HepG2 (cell line): ENCODE measurements at regions not wholly inside any gene's neighbourhood (a gene's known extent, or its start where the extent isn't known, plus 50 kb on each side); places are given as distances from the start of the nearest gene placed in this dataset.

Experiments used
- ATAC-seq: fragments of 200-7000 bp; cut with Tn5 transposase; 3 replicates; pipeline ENCODE4 v1.9.1; 2020; ENCODE audit warnings: mild to moderate bottlenecking, moderate library complexity
- BruUV-seq: library from RNA; stranded (reverse); fragments of 400-500 nt; replicated peaks from 2 replicates; lab custom pipeline; 2021; lab: Mats Ljungman, UMichigan
- CTCF ChIA-PET: fragments of 300-600 bp; formaldehyde crosslinking; extraction: SDS; loops from one replicate; lab custom pipeline; 2021; ENCODE audit warnings: low total read pairs, inconsistent platforms, low intra/inter-chr PET ratio; lab: Yijun Ruan, JAX
- POLR2A ChIA-PET: fragments of 350-600 bp; sonication (Branson Sonifier 250); formaldehyde crosslinking; loops from one replicate; lab custom pipeline; 2020; ENCODE audit warnings: antibody characterized with exemption, inconsistent platforms; lab: Yijun Ruan, JAX
- DNase-seq: peaks from one replicate; pipeline ENCODE4 v3.0.0-alpha.2; 2015; ENCODE audit warnings: low spot score
- FAIRE-seq: peaks from 3 replicates; lab custom pipeline; 2011; peaks lifted over from hg19 to GRCh38; lab: Jason Lieb, UNC
- H2AFZ ChIP-seq: one replicate; pipeline ENCODE4 v1.6.1; 2011; ENCODE audit warnings: low read length, inconsistent platforms
- H3K27ac ChIP-seq: fragments of 300-600 bp; 3 replicates; pipeline ENCODE4 v1.8.0; 2011; ENCODE audit warnings: mixed run types, mild to moderate bottlenecking, mixed read lengths, low read length, inconsistent platforms; ENCODE audit not compliant: insufficient read depth; ENCODE audit errors: extremely low read length
- H3K27me3 ChIP-seq, 2 experiments: fragments of 200-600 bp in 1 of 2; 2 replicates in 1 of 2; 3 replicates in 1 of 2; pipeline versions ENCODE4 v1.6.0 to v1.8.0; 2011; ENCODE audit warnings: low read length in 2 of 2, mild to moderate bottlenecking in 2 of 2, moderate library complexity in 2 of 2, inconsistent platforms in 1 of 2; ENCODE audit not compliant: insufficient read depth in 2 of 2, control insufficient read depth in 1 of 2
- H3K36me3 ChIP-seq, 2 experiments: fragments of 200-600 bp in 1 of 2; replicated peaks in 1 of 2; 2 replicates in 1 of 2; 3 replicates in 1 of 2; pipeline versions ENCODE4 v1.5.1 to v1.8.0; 2011; ENCODE audit warnings: low read length in 2 of 2, inconsistent platforms in 1 of 2; ENCODE audit not compliant: insufficient read depth in 2 of 2, control insufficient read depth in 1 of 2
- H3K4me1 ChIP-seq: 2 replicates; pipeline ENCODE4 v1.5.1; 2012; ENCODE audit warnings: low read length, inconsistent platforms; ENCODE audit not compliant: insufficient read depth
- H3K4me2 ChIP-seq: 2 replicates; pipeline ENCODE4 v1.6.0; 2011; ENCODE audit warnings: low read depth, low read length, inconsistent platforms
- H3K4me3 ChIP-seq, 3 experiments: fragments of 200-600 bp in 1 of 3; sonication (generic), shearing (Covaris generic) in 1 of 3; replicated peaks in 1 of 3; 2 replicates each; pipeline ENCODE4 v1.5.1; 2011 to 2016; ENCODE audit warnings: low read length in 3 of 3, inconsistent platforms in 2 of 3, low read depth in 2 of 3, mild to moderate bottlenecking in 2 of 3, control low read depth in 1 of 3, mixed read lengths in 1 of 3; ENCODE audit not compliant: insufficient read depth in 1 of 3
- H3K79me2 ChIP-seq: one replicate; pipeline ENCODE4 v1.6.1; 2011; ENCODE audit warnings: low read length, inconsistent platforms; ENCODE audit not compliant: insufficient read depth
- H3K9ac ChIP-seq: 2 replicates; pipeline ENCODE4 v1.6.0; 2011; ENCODE audit warnings: mild to moderate bottlenecking, low read depth, low read length, inconsistent platforms; ENCODE audit not compliant: insufficient read depth
- H3K9me3 ChIP-seq: 2 replicates; pipeline ENCODE4 v1.5.1; 2012; ENCODE audit warnings: mild to moderate bottlenecking, low read length
- H4K20me1 ChIP-seq: 2 replicates; pipeline ENCODE4 v1.6.0; 2011; ENCODE audit warnings: inconsistent platforms, mild to moderate bottlenecking, low read length, moderate library complexity; ENCODE audit not compliant: insufficient read depth
- ADNP ChIP-seq: sonication (generic); formaldehyde crosslinking; IDR thresholded peaks from 2 replicates; pipeline ENCODE4 v1.4.0; 2020; ENCODE audit warnings: missing genetic modification reagents
- BCL6 ChIP-seq: IDR thresholded peaks from 2 replicates; pipeline ENCODE4 v1.6.1; 2016; ENCODE audit warnings: missing genetic modification reagents, missing compliant biosample characterization
- BRCA1 ChIP-seq: sonication (generic); formaldehyde crosslinking; IDR thresholded peaks from 2 replicates; pipeline ENCODE4 v1.4.0; 2020; ENCODE audit warnings: missing genetic modification reagents
- HNF4G ChIP-seq, 2 experiments: sonication (generic) in 1 of 2; formaldehyde crosslinking in 1 of 2; IDR thresholded peaks; 2 replicates each; pipeline versions ENCODE4 v1.4.0 to v1.6.1; 2011 to 2020; ENCODE audit warnings: borderline replicate concordance in 2 of 2, low read depth in 2 of 2, mild to moderate bottlenecking in 2 of 2, low read length in 1 of 2, missing genetic modification reagents in 1 of 2, moderate library complexity in 1 of 2
- HOXA7 ChIP-seq: sonication (generic); formaldehyde crosslinking; IDR thresholded peaks from 2 replicates; pipeline ENCODE4 v1.8.1; 2022; ENCODE audit warnings: mild to moderate bottlenecking, missing genetic modification reagents, moderate library complexity
- MXI1 ChIP-seq: IDR thresholded peaks from 3 replicates; pipeline ENCODE4 v1.6.1; 2012; ENCODE audit warnings: low read depth, low read length, inconsistent platforms, borderline replicate concordance
- RBFOX2 ChIP-seq: fragments of 200-400 bp; formaldehyde crosslinking; IDR thresholded peaks from 2 replicates; pipeline ENCODE4 v1.6.1; 2017; ENCODE audit warnings: low read depth, mild to moderate bottlenecking, low read length
- SNRNP70 ChIP-seq: fragments of 200-400 bp; formaldehyde crosslinking; IDR thresholded peaks from 2 replicates; pipeline ENCODE4 v1.6.1; 2017; ENCODE audit warnings: mild to moderate bottlenecking, low read depth, low read length, moderate library complexity
- TBX3 ChIP-seq: fragments of 450-650 bp; IDR thresholded peaks from 2 replicates; pipeline ENCODE4 v1.6.1; 2017; ENCODE audit warnings: antibody characterized with exemption, mild to moderate bottlenecking, inconsistent platforms, borderline replicate concordance
- ZBTB7B ChIP-seq: sonication (generic); formaldehyde crosslinking; IDR thresholded peaks from 2 replicates; pipeline ENCODE4 v1.4.0; 2020; ENCODE audit warnings: missing genetic modification reagents
- ZNF235 ChIP-seq: sonication (generic); formaldehyde crosslinking; IDR thresholded peaks from 2 replicates; pipeline ENCODE4 v1.8.1; 2023; ENCODE audit warnings: mild to moderate bottlenecking, missing genetic modification reagents, borderline replicate concordance
- ZNF326 ChIP-seq: sonication (generic); formaldehyde crosslinking; IDR thresholded peaks from 2 replicates; pipeline ENCODE4 v1.4.0; 2020; ENCODE audit warnings: missing genetic modification reagents, borderline replicate concordance
- ZNF451 ChIP-seq: sonication (generic); formaldehyde crosslinking; IDR thresholded peaks from 2 replicates; pipeline ENCODE4 v1.5.0; 2020; ENCODE audit warnings: mild to moderate bottlenecking, missing genetic modification reagents
- ZNF644 ChIP-seq: IDR thresholded peaks from 2 replicates; pipeline ENCODE4 v1.6.1; 2016; ENCODE audit warnings: low read depth
- WGBS: methylation state at CpG from one replicate; pipeline ENCODE4 v1.1.6; 2017; ENCODE audit warnings: low lambda C conversion rate; 5-methylcytosine and 5-hydroxymethylcytosine counted together
- in situ Hi-C: cut with HindIII; loops from 2 replicates; pipeline ENCODE4 v1.10.0; 2017; ENCODE audit warnings: low pct_unique_long_range_greater_than_20kb; ENCODE audit not compliant: extremely low pct_ligation_motif_present
- intact Hi-C: fragments of 100-400 bp; cut with micrococcal nuclease; formaldehyde crosslinking; loops from one replicate; pipeline ENCODE4 v1.10.0; 2022; ENCODE audit not compliant: unreplicated experiment

GRCh38 chr20:9926476-9926875, 87.6 kb upstream of the PAK5 start (continued):
- TF ChIP-seq ZNF326 (CRISPR knock-in tag) (no peak), ZBTB7B (CRISPR knock-in tag) (no peak), SNRNP70 (no peak), ZNF644 (no peak)

GRCh38 chr20:9926007-9926406, 87.1 kb upstream of the PAK5 start:
- in situ Hi-C loops (no loop called here), intact Hi-C loops (no loop called here)
- Histone ChIP-seq H2AFZ (no peak overlapping the region), H3K36me3 (no peaks in the 10 kb centered on the region), H3K4me2 (no peak overlapping the region)
- ChIA-PET POLR2A (no interaction called here), CTCF (no interaction called here)
- FAIRE-seq: no peak
- no peak for TF ChIP-seq HOXA7 (CRISPR knock-in tag)
- no peak for TF ChIP-seq ADNP (CRISPR knock-in tag)
- no peak for TF ChIP-seq TBX3
- no peak for TF ChIP-seq ZNF451 (CRISPR knock-in tag)
- TF ChIP-seq HNF4G (IDR thresholded peaks at IDR 0.05; ENCODE audit: borderline replicate concordance, low read depth, low read length): no peak
- TF ChIP-seq HNF4G (CRISPR knock-in tag; IDR thresholded peaks at IDR 0.05; ENCODE audit: borderline replicate concordance, low read depth): no peak
- TF ChIP-seq RBFOX2: no peak
- no peak for TF ChIP-seq ZNF235 (CRISPR knock-in tag)
- TF ChIP-seq BRCA1 (CRISPR knock-in tag): no peak
- TF ChIP-seq MXI1: no peak
- no peak for TF ChIP-seq BCL6 (CRISPR knock-in tag)
- TF ChIP-seq, all 625 proteins: peak for 0
- Histone ChIP-seq H3K27ac (no peak overlapping the region), H3K4me3 (no peak overlapping the region), H4K20me1 (no peaks in the 10 kb centered on the region), H3K4me1 (no peaks in the 10 kb centered on the region), H3K9ac (no peak overlapping the region), H3K9me3 (no peaks in the 10 kb centered on the region), H3K27me3 (no peaks in the 10 kb centered on the region), H3K79me2 (no peaks in the 10 kb centered on the region)
- DNase-seq (no peak), ATAC-seq (no peak)
- WGBS: 0% methylated on average over 1 of the region's 1 CpG
- no TSS peak for BruUV-seq
